Rectal smooth muscle tissue (tissue), 1 donor: ENCODE measurements at regions not wholly inside any gene's neighbourhood (a gene's known extent, or its start where the extent isn't known, plus 50 kb on each side); places are given as distances from the start of the nearest gene placed in this dataset.
"Not testable (repeated sequence)": the region's sequence is repeated elsewhere in the genome, so short reads cannot be mapped to it uniquely, and the experiment has no call there.

Source experiments
- H3K27ac ChIP-seq: one replicate; pipeline ENCODE4 v1.7.0; 2013; ENCODE audit warnings: low read depth, low read length, inconsistent platforms
- H3K27me3 ChIP-seq: one replicate; pipeline ENCODE4 v1.7.0; 2013; ENCODE audit warnings: low read length; ENCODE audit not compliant: control insufficient read depth, insufficient read depth
- H3K36me3 ChIP-seq: one replicate; pipeline ENCODE4 v1.7.0; 2013; ENCODE audit warnings: low read length; ENCODE audit not compliant: control insufficient read depth, insufficient read depth
- H3K4me1 ChIP-seq: one replicate; pipeline ENCODE4 v1.7.0; 2013; ENCODE audit warnings: low read length; ENCODE audit not compliant: control insufficient read depth, insufficient read depth
- H3K4me3 ChIP-seq: one replicate; pipeline ENCODE4 v1.7.0; 2013; ENCODE audit warnings: low read length
- H3K9ac ChIP-seq: one replicate; pipeline ENCODE4 v1.7.0; 2013; ENCODE audit warnings: low read length

DNA sequence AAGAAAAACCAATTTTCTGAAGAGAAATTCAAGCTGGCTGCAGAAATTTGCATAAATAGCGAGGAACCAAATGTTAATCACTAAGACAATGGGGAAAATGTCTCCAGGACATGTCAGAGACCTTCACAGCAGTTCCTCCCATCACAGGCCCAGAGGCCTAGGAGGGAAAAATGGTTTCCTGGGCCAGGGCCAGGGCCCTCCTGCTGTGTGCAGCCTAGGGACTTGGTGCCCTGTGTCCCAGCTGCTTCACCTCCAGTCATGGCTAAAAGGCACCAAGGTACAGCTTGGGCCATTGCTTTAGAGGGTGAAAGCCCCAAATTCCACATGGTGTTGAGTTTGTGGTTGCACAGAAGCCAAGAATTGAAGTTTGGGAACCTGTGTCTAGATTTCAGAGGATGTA, 628.7 kb upstream of the ARRDC3 start:
- not testable (repeated sequence) for H3K36me3 ChIP-seq, H3K27me3 ChIP-seq, H3K4me3 ChIP-seq, H3K27ac ChIP-seq, H3K4me1 ChIP-seq, H3K9ac ChIP-seq

- no peak overlapping the region for H3K27ac ChIP-seq
- H3K36me3 ChIP-seq, result no peaks in the 10 kb centered on the region
Observed at GRCh38 chr5:92003806-92004205, 620.7 kb upstream of the ARRDC3 start.

GRCh38 chr5:92002721-92003274, 619.7 kb upstream of the ARRDC3 start:
- Histone ChIP-seq H3K27ac (no peak overlapping the region), H3K4me1 (no peaks in the 10 kb centered on the region), H3K4me3 (no peak overlapping the region), H3K36me3 (no peaks in the 10 kb centered on the region), H3K27me3 (no peaks in the 10 kb centered on the region), H3K9ac (no peak overlapping the region)

More at GRCh38 chr5:92003806-92004205, 620.7 kb upstream of the ARRDC3 start:
- Histone ChIP-seq H3K27me3 (no peaks in the 10 kb centered on the region), H3K4me3 (no peak overlapping the region), H3K4me1 (no peaks in the 10 kb centered on the region), H3K9ac (no peak overlapping the region)

DNA sequence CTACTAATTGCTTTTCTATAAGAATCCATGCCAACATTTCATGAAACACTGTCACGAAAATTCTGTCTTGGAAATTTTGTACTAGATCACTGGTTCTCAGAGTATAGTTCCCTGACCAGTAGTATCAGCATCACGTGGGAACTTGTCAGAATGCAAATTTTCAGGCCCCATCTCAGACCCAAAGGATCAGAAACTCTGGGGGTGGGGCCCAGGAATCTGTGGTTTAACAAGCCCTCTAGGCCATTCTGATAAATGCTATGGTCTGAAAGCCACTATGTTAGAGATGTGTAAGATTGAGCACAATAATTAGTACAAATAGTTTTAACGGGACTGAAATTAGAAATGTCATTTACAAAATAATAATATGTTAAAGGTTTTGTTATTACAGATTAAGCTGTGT, 615.7 kb upstream of the ARRDC3 start:
- no peaks in the 10 kb centered on the region for H3K36me3 ChIP-seq
- H3K4me3 ChIP-seq, result no peak overlapping the region
- H3K27ac ChIP-seq, result no peak overlapping the region
- no peaks in the 10 kb centered on the region for H3K27me3 ChIP-seq
- H3K9ac ChIP-seq, result no peak overlapping the region
- no peaks in the 10 kb centered on the region for H3K4me1 ChIP-seq

DNA sequence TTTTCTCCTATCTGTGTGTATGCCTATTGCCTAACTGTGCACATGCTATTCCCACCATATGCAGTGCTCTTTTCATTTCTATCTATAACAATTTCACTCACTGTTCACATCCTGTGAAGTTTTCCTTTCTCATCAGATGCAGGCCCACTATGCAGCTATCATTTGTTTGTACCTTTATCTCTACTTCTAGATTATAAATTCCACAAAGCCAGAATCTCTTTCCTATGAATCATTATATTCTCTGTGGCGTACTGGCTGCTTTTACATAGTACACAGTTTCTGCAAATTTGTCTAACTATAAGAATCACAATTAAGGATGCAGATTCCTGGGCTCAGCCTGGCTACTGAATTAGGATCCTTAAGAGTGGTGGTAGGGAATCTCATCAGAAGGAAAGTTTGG, 600.8 kb upstream of the ARRDC3 start:
- Histone ChIP-seq H3K4me1 (no peaks in the 10 kb centered on the region), H3K36me3 (no peaks in the 10 kb centered on the region), H3K27me3 (no peaks in the 10 kb centered on the region), H3K9ac (no peak overlapping the region), H3K27ac (no peak overlapping the region), H3K4me3 (no peak overlapping the region)

GRCh38 chr5:91978221-91978882, 595.2 kb upstream of the ARRDC3 start:
- Histone ChIP-seq H3K36me3 (no peaks in the 10 kb centered on the region), H3K27ac (no peak overlapping the region), H3K4me1 (no peaks in the 10 kb centered on the region), H3K4me3 (no peak overlapping the region), H3K27me3 (no peaks in the 10 kb centered on the region), H3K9ac (no peak overlapping the region)

- H3K36me3 ChIP-seq, result no peaks in the 10 kb centered on the region
- no peak overlapping the region for H3K27ac ChIP-seq
- H3K4me3 ChIP-seq, result no peak overlapping the region
- H3K27me3 ChIP-seq, result no peaks in the 10 kb centered on the region
- H3K9ac ChIP-seq, result no peak overlapping the region
- no peaks in the 10 kb centered on the region for H3K4me1 ChIP-seq
Observed at GRCh38 chr5:91977579-91977978, 594.5 kb upstream of the ARRDC3 start.

DNA sequence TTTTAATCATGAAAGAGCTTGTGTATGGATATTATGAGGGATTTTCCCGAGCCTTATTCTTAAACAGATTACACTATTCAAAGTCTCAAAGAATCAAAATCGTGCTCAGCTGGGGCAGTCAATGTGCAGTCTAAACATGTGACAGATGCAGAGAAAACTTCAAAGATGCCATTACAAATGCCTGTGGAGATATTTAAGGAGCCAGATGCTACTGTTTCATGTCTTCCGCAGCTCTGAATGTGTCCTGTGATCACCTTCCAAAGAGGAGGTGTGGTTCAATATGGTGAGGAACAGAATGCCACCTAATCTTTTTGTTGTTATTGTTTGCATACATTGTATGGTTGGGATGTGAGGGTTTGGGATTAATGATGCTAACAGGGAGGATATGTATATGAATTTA, 593.3 kb upstream of the ARRDC3 start:
- no peak overlapping the region for H3K27ac ChIP-seq
- H3K9ac ChIP-seq, result no peak overlapping the region
- no peaks in the 10 kb centered on the region for H3K4me1 ChIP-seq
- no peaks in the 10 kb centered on the region for H3K36me3 ChIP-seq
- no peaks in the 10 kb centered on the region for H3K27me3 ChIP-seq
- H3K4me3 ChIP-seq, result no peak overlapping the region

DNA sequence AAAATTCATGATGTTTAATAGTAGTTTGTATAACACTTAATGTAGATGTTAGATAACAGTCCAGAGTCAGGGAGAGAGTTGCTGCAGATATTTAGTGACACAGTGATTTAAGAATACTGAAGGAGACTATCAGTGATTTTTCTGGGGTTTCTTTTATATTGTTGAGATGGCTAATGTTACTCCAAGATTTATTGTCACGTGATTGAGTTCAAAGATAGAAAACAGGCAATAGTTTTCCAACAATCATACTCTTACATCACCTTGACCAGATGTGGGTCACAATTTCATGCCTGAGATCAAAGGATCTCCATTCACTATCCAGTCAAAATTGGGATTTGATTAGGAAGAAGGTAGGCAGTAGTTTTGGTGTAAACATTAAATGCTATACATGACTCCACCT, 580.0 kb upstream of the ARRDC3 start:
- H3K27ac ChIP-seq, result no peak overlapping the region
- no peak overlapping the region for H3K4me3 ChIP-seq
- H3K9ac ChIP-seq, result no peak overlapping the region
- H3K4me1 ChIP-seq, result no peaks in the 10 kb centered on the region
- H3K27me3 ChIP-seq, result no peaks in the 10 kb centered on the region
- no peaks in the 10 kb centered on the region for H3K36me3 ChIP-seq

DNA sequence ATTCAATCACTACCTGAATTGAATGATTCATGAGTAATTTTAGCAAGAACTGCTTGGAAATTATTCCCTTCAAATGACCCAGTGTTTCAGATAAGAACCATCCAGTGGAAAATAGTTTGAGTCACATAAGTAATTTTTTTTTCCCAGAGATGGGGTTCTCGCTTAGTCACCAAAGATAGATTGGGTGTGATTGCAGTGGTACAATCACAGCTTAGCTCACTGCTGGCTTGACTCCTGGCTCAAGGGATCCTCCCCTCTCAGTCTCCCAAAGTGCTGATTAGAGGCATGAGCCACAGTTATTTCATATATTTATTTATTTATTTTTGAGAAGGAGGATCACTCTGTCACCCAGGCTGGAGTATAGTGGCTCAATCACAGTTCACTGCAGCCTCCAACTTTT, 574.5 kb upstream of the ARRDC3 start:
- Histone ChIP-seq H3K36me3 (no peaks in the 10 kb centered on the region), H3K4me1 (no peaks in the 10 kb centered on the region), H3K27me3 (no peaks in the 10 kb centered on the region), H3K4me3 (no peak overlapping the region), H3K27ac (no peak overlapping the region), H3K9ac (no peak overlapping the region)

GRCh38 chr5:91956738-91957137, 573.6 kb upstream of the ARRDC3 start:
- Histone ChIP-seq H3K9ac (no peak overlapping the region), H3K36me3 (no peaks in the 10 kb centered on the region), H3K27ac (no peak overlapping the region), H3K4me3 (no peak overlapping the region), H3K4me1 (no peaks in the 10 kb centered on the region), H3K27me3 (no peaks in the 10 kb centered on the region)

GRCh38 chr5:91955610-91956009, 572.5 kb upstream of the ARRDC3 start:
- H3K9ac ChIP-seq, result no peak overlapping the region
- H3K27me3 ChIP-seq, result no peaks in the 10 kb centered on the region
- H3K4me3 ChIP-seq, result no peak overlapping the region
- no peaks in the 10 kb centered on the region for H3K4me1 ChIP-seq
- H3K36me3 ChIP-seq, result no peaks in the 10 kb centered on the region
- no peak overlapping the region for H3K27ac ChIP-seq

- no peak overlapping the region for H3K27ac ChIP-seq
- no peak overlapping the region for H3K9ac ChIP-seq
- no peak overlapping the region for H3K4me3 ChIP-seq
- no peaks in the 10 kb centered on the region for H3K4me1 ChIP-seq
- H3K36me3 ChIP-seq, result no peaks in the 10 kb centered on the region
- H3K27me3 ChIP-seq, result no peaks in the 10 kb centered on the region
Observed at GRCh38 chr5:91954136-91954535, 571.0 kb upstream of the ARRDC3 start.
